C4-2B (cell line): ENCODE measurements at regions not wholly inside any gene's neighbourhood (a gene's known extent, or its start where the extent isn't known, plus 50 kb on each side); places are given as distances from the start of the nearest gene placed in this dataset.

Experiments used
- CTCF ChIP-seq: fragments of 450-650 bp; conservative IDR thresholded peaks from 2 replicates; pipeline ENCODE4 v1.5.1; 2017; ENCODE audit warnings: mild to moderate bottlenecking
- ZFX ChIP-seq: fragments of 450-650 bp; IDR thresholded peaks from 2 replicates; pipeline ENCODE4 v1.6.1; 2017

GRCh38 chrX:145502670-145503069 is 255.4 kb downstream of the SPANXN1 start:
- no peak for TF ChIP-seq CTCF
- TF ChIP-seq ZFX = no peak
